ENCODE measurements at regions not wholly inside any gene's neighbourhood (a gene's known extent, or its start where the extent isn't known, plus 50 kb on each side); places are given as distances from the start of the nearest gene placed in this dataset.
"Not testable (repeated sequence)": the region's sequence is repeated elsewhere in the genome, so short reads cannot be mapped to it uniquely, and the experiment has no call there.

GRCh38 chr5:125611541-125611940 is 811.7 kb upstream of the GRAMD2B start:
- DNase-seq (ENCODE audit: low read depth), result no peak

- DNase-seq (ENCODE audit: low read depth), result no peak
Observed at GRCh38 chr5:125612181-125612721, 811.0 kb upstream of the GRAMD2B start.

- no peak for DNase-seq (ENCODE audit: low read depth)
Observed at GRCh38 chr5:125612776-125613175, 810.4 kb upstream of the GRAMD2B start.

- DNase-seq (ENCODE audit: low read depth), result no peak
Observed at GRCh38 chr5:125630237-125630636, 793.0 kb upstream of the GRAMD2B start.

- no peak for DNase-seq (ENCODE audit: low read depth)
Observed at GRCh38 chr5:125633523-125633922, 789.7 kb upstream of the GRAMD2B start.

GRCh38 chr5:125634216-125634835 is 788.9 kb upstream of the GRAMD2B start:
- DNase-seq (ENCODE audit: low read depth), result no peak

GRCh38 chr5:125639858-125640257 is 783.4 kb upstream of the GRAMD2B start:
- no peak for DNase-seq (ENCODE audit: low read depth)

GRCh38 chr5:125652761-125653160 is 770.4 kb upstream of the GRAMD2B start:
- no peak for DNase-seq (ENCODE audit: low read depth)

- DNase-seq (ENCODE audit: low read depth), result no peak
Observed at GRCh38 chr5:125654392-125654791, 768.8 kb upstream of the GRAMD2B start.

- no peak for DNase-seq (ENCODE audit: low read depth)
Observed at GRCh38 chr5:125655156-125655555, 768.1 kb upstream of the GRAMD2B start.

- no peak for DNase-seq (ENCODE audit: low read depth)
Observed at GRCh38 chr5:125657936-125658335, 765.3 kb upstream of the GRAMD2B start.

GRCh38 chr5:125659316-125660023 is 763.7 kb upstream of the GRAMD2B start:
- no peak for DNase-seq (ENCODE audit: low read depth)

- DNase-seq (ENCODE audit: low read depth), result no peak
Observed at GRCh38 chr5:125660231-125660895, 762.8 kb upstream of the GRAMD2B start.

- DNase-seq (ENCODE audit: low read depth), result no peak
Observed at GRCh38 chr5:125661584-125661983, 761.6 kb upstream of the GRAMD2B start.

- DNase-seq (ENCODE audit: low read depth), result no peak
Observed at GRCh38 chr5:125668884-125669283, 754.3 kb upstream of the GRAMD2B start.

- no peak for DNase-seq (ENCODE audit: low read depth)
Observed at GRCh38 chr5:125673359-125673950, 749.8 kb upstream of the GRAMD2B start.

- DNase-seq (ENCODE audit: low read depth), result no peak
Observed at GRCh38 chr5:125679522-125679921, 743.7 kb upstream of the GRAMD2B start.

GRCh38 chr5:125683669-125684068 is 739.5 kb upstream of the GRAMD2B start:
- no peak for DNase-seq (ENCODE audit: low read depth)

GRCh38 chr5:125685771-125686170 is 737.4 kb upstream of the GRAMD2B start:
- no peak for DNase-seq (ENCODE audit: low read depth)

GRCh38 chr5:125691738-125692530 is 731.3 kb upstream of the GRAMD2B start:
- DNase-seq (ENCODE audit: low read depth), result not testable (repeated sequence)

- DNase-seq (ENCODE audit: low read depth), result no peak
Observed at GRCh38 chr5:125695996-125696655, 727.1 kb upstream of the GRAMD2B start.
